Fibroblast of the aortic adventitia (primary cell): ENCODE measurements at regions not wholly inside any gene's neighbourhood (a gene's known extent, or its start where the extent isn't known, plus 50 kb on each side); places are given as distances from the start of the nearest gene placed in this dataset.

Experiments used
- DNase-seq: peaks from one replicate; pipeline ENCODE4 v3.0.0-alpha.2; 2010; ENCODE audit warnings: low read depth
- H3K4me3 ChIP-seq: 2 replicates; pipeline ENCODE4 v1.5.1; 2011; ENCODE audit warnings: low read depth, mild to moderate bottlenecking, control low read depth, low read length, moderate library complexity
- TF ChIP-seq, protein P1 (sequence below): IDR thresholded peaks from 2 replicates; pipeline ENCODE4 v1.5.1; 2011; ENCODE audit warnings: mild to moderate bottlenecking, low read length, control low read depth, inconsistent platforms; ENCODE audit not compliant: insufficient read depth

DNA sequence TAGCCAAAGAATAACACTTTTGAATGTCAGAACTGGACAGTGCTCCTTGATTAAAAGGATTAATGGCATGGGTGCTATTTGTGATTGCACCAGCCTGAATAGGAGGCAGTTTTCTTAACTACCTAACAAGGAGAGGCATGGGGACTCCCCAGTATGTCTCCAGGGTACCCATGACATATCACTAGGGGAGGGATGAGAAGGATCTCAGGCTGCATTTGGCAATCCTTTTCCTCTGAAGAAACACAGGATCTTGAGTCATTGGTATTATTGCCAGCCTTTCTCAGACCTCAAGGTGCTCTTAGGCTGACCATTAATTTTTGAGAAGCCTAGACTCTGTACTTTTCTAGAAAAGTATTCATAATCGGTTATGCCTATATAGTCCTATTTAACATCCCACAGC is 77.5 kb upstream of the NPVF start:
- H3K4me3 ChIP-seq, result no peak overlapping the region
- TF ChIP-seq, protein P1, sequence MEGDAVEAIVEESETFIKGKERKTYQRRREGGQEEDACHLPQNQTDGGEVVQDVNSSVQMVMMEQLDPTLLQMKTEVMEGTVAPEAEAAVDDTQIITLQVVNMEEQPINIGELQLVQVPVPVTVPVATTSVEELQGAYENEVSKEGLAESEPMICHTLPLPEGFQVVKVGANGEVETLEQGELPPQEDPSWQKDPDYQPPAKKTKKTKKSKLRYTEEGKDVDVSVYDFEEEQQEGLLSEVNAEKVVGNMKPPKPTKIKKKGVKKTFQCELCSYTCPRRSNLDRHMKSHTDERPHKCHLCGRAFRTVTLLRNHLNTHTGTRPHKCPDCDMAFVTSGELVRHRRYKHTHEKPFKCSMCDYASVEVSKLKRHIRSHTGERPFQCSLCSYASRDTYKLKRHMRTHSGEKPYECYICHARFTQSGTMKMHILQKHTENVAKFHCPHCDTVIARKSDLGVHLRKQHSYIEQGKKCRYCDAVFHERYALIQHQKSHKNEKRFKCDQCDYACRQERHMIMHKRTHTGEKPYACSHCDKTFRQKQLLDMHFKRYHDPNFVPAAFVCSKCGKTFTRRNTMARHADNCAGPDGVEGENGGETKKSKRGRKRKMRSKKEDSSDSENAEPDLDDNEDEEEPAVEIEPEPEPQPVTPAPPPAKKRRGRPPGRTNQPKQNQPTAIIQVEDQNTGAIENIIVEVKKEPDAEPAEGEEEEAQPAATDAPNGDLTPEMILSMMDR, result no peak
- no peak for DNase-seq

DNA sequence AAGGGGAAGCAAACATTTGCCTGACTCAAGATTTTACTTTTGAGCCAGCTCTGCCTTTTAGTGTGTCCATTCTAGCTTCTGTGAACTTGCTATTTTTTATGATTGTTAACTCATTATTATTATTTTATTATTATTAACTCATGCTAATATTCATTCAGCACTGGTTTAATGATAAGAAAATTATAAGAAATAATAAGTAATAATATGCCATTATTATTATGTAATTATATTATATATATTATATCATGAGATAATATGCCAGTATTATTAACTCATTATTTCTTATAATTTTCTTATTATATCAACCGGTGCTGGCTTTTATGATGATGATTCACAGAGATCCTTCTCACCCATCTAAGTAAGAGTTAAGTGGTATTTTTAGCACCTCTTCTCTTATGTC is 79.3 kb upstream of the NPVF start:
- H3K4me3 ChIP-seq, result no peak overlapping the region
- no peak for DNase-seq

DNA sequence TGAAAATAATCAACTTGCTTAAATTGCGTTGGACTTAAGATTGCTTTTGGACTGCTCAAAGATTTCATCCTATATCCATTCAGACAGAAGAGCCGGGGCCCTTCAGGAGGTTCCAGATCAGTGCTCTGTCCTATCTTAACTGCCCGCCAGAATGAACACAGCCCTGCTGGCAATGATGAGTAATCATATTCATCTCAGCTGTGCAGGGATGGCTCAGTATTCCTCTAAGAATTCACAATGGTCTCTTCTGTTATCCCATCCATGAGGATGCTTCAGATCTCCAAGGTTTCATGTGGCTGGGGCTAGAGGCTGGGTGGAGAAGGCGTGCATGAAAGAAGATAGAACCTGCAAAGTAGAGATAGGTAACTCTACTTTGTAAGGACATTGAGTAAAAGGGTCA is 80.0 kb upstream of the NPVF start:
- H3K4me3 ChIP-seq, result no peak overlapping the region
- TF ChIP-seq, protein P1, result no peak
- DNase-seq, result no peak

More for the DNA sequence above, 79.3 kb upstream of the NPVF start:
- TF ChIP-seq, protein P1, result no peak

DNA sequence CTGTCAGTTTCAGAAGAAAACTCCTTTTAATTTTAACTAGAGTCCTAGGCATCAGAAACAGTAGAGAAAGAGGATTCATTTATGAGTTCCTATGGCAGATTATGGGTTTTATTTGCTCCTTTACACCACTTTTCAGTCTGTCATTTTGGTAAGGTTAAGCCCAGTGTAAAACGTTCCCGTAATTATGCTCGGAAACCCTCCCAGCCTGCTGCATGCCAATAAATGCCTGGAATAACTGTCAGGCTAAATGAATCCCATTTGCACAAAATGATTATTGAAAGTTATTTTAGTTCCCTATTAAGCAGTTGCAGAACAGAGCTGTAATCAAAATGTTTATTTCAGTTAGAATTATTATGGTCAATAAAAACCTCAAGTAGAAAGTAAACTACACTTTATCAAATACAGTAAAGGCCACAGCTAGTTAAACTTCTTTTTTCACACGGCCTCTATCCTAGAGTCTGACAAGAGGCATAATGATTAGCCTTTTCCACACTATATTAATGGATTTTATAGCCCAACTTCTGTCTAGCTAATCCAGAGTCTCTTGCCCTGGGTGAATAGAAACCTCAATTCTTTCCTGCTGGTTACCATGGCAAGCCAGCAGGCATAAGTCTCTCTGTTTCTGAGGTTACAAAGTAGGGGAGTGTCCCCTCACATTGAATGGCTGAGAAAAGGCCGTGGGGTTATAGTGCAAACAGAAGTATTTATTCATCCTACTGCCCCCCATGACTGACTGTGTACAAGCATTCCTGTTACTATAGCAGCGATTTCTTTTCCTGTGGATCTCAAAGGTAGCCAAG is 80.8 kb upstream of the NPVF start:
- DNase-seq, result no peak
- no peak overlapping the region for H3K4me3 ChIP-seq
- TF ChIP-seq, protein P1, result no peak

DNA sequence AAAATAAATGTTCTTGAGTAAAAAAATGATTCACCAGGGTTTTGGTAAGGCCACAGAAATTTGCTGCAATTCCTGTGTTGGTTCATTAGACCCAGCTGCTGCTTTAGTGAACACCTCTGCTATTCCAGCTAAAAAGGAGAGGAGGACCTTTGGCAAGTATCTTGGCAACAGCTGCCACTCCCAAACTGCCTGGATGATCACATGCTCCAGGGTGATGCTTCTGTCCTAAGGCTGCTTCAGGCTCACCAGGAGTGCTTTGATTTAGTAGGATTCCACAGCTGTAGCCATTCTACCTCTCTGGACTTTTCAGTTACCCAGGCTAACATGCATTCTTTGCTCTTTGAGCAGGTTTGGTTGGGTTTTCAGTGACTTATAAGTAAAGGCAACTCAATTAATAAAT is 82.6 kb upstream of the NPVF start:
- no peak for DNase-seq

DNA sequence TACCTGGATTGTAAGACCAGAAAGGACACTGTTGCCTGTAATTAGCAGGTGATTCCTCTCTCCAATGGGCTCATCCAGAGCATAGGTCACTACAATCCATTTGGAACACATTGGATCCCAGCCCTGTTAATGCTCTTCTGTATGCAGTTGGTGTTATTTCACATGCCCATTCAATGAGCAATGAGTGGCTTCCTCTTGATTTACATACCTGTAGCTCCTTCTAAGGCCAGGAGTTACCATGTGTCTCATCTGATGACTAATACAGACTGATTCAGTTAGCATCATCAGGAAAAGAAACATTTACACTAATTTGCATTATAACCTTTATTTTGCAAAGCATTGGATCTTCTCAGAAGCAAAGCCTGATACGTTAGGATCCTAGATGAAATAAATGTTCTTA is 83.1 kb upstream of the NPVF start:
- no peak for DNase-seq
- TF ChIP-seq, protein P1, result no peak
- H3K4me3 ChIP-seq, result no peak overlapping the region

More for the DNA sequence above, 82.6 kb upstream of the NPVF start:
- TF ChIP-seq, protein P1, result no peak
- H3K4me3 ChIP-seq, result no peak overlapping the region

DNA sequence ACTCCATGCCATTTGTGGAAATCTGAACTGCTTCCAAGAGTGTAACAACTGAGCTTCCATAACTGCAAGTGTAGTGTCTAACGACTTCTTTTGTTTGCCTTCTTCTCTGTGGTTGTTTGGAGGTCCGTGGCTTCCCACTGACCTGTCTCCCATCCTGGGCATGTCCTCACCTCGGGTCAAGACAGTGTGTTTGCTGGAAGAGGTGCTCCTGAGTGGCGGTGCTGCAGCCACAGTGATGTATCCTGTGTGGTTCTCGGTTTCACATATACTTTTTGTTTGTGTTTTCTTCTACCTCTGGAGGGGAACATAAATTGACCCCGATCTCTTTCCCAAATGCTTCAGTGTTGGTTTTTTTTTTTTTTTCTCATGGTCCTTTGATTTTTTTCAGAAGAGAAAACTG is 84.7 kb upstream of the NPVF start:
- H3K4me3 ChIP-seq, result no peak overlapping the region
- TF ChIP-seq, protein P1, result no peak
- no peak for DNase-seq
